Choroid plexus epithelial cell (primary cell): ENCODE measurements at regions not wholly inside any gene's neighbourhood (a gene's known extent, or its start where the extent isn't known, plus 50 kb on each side); places are given as distances from the start of the nearest gene placed in this dataset.

Experiments
- DNase-seq: peaks from one replicate; pipeline ENCODE4 v3.0.0-alpha.2; 2010; ENCODE audit warnings: low read depth
- H3K4me3 ChIP-seq: 2 replicates; pipeline ENCODE4 v1.5.1; 2011; ENCODE audit warnings: low read depth, mild to moderate bottlenecking, control low read depth, low read length, moderate library complexity
- CTCF ChIP-seq: conservative IDR thresholded peaks from 2 replicates; pipeline ENCODE4 v1.5.1; 2011; ENCODE audit warnings: low read depth, mild to moderate bottlenecking, control low read depth, inconsistent platforms, low read length, moderate library complexity

DNA sequence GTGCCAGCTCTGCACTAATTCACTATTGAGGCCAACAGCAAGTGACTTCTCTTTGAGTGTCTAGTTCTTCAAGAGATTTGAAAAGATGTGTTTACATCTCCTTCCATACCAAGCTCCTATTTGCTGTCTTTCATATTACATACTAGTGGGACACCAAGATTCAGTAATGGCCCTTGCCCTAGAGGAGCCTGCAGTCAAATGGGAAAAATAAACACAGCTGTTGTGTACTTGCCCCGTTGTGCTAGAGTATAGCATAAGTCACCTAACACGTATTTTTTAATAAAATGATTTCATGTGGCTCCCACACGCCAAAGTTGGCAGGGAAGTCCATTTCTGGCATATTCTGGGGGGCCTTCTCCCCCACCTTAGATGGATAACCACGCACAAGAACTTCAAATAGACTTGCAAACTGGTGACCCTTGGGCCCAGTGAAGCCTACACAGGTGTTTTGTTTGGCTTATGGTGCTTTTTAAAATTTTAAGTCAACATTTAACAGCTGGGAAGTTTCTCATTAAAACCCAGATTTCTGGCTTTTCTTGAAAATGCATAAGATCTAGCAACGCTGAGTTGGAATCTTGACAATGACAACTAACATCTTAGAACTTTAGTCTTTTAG is 95.3 kb upstream of the LPP start:
- TF ChIP-seq CTCF = no peak
- no peak overlapping the region for H3K4me3 ChIP-seq
- DNase-seq = no peak

DNA sequence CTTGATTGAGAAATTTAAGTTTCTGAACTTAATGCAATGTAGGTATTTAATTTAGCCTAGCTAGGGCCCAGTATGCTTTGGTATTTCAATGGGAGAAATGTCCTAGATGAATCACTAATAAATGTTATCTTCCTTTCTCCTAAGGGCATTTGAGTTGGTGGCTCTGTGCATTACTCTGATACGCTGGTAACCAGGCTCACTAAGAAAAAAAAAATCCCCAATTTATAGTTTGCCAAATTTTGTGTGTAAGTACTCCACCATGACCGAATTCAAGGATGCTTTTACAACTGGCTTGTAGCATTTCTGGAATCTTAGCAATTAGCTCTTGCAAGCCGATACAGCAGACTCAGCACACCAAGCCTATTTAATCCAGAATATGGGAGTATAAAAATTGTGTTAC is 94.6 kb upstream of the LPP start:
- DNase-seq = no peak
- H3K4me3 ChIP-seq = no peak overlapping the region
- no peak for TF ChIP-seq CTCF

DNA sequence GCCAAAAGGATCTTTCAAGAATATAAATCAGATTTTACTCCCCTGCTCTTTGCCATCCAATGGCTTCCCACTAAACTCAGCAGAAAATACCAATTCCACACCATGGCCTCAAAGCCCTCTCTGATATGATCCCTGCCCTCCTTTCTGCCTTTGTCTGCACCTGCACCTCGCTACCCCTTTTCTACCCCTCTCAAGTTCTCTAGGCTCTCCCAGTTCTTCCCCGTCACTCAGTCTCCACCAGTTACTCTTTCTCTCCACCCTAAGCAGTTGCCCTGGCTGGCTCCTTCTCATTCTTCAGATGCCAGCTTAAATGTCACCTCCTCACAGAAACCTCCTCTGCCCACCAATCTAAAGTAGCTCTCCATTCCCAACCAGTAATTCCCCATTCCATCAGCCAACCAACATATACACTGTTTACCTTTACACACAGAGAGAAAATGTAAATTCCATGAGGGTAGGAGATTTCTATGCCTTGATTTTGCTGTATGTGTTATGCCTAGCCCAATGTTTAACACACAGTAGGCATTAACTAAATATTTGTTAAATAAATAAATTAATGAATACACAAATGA is 93.6 kb upstream of the LPP start:
- H3K4me3 ChIP-seq = no peak overlapping the region
- TF ChIP-seq CTCF = no peak
- no peak for DNase-seq

- peak; percentile 20 for TF ChIP-seq CTCF
- peak; percentile 79 for DNase-seq
- H3K4me3 ChIP-seq = no peak overlapping the region
Measured at GRCh38 chr3:188060840-188061544, 93.0 kb upstream of the LPP start.

GRCh38 chr3:188062216-188062615 is 91.7 kb upstream of the LPP start:
- no peak overlapping the region for H3K4me3 ChIP-seq
- no peak for DNase-seq
- no peak for TF ChIP-seq CTCF

DNA sequence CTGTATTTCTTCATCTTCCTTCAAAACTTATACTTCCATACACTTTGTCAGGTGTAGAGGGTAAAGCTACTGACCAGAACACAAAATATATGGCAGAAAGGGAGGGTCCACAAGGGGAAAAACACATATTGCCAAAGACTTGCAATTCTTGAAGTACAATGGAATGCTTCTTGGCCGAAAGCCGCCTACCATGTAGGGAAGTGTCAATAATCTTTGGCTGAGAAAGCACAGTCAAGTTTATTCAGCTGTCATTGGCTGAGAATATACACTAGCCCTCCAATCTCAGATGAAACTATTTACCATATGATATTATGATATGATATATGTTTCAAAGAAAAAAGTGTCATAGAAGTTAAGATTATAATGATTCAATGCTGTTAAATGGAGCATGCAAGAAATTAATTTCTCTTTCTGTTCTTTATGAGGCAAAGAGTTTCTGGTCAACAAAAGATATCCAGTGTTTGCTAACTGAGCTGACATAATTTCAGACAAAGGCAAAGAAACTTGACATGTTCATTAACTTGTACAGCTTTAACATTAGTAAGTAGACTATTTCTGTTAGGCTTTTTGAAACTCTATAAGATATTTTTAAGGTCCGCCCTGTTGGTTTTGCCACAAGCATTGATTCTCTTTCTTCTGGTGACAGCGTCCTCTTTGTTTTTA is 89.0 kb upstream of the LPP start:
- DNase-seq = peak; percentile 78
- no peak for TF ChIP-seq CTCF
- no peak overlapping the region for H3K4me3 ChIP-seq
